PC-3 (cell line): ENCODE measurements at regions not wholly inside any gene's neighbourhood (a gene's known extent, or its start where the extent isn't known, plus 50 kb on each side); places are given as distances from the start of the nearest gene placed in this dataset.

Source experiments
- ATAC-seq: fragments of 200-7000 bp; cut with Tn5 transposase; 2 replicates; pipeline ENCODE4 v1.9.1; 2020; ENCODE audit warnings: mild to moderate bottlenecking, moderate library complexity
- BruUV-seq: library from RNA; stranded (reverse); fragments of 400-500 nt; replicated peaks from 2 replicates; lab custom pipeline; 2021; lab: Mats Ljungman, UMichigan
- CTCF ChIA-PET: fragments of 300-600 bp; sonication (Branson Sonifier 250); formaldehyde crosslinking; loops from one replicate; lab custom pipeline; 2022; ENCODE audit warnings: antibody characterized with exemption; lab: Charles Lee
- POLR2A ChIA-PET: fragments of 300-600 bp; sonication (Branson Sonifier 250); formaldehyde crosslinking; loops from one replicate; lab custom pipeline; 2022; ENCODE audit warnings: antibody characterized with exemption; ENCODE audit not compliant: unreplicated experiment; lab: Charles Lee
- DNase-seq: peaks from one replicate; pipeline ENCODE4 v3.0.0-alpha.2; 2015
- H2AFZ ChIP-seq: fragments of 300-600 bp; sonication (generic); 2 replicates; pipeline ENCODE4 v1.6.0; 2016; ENCODE audit warnings: antibody characterized with exemption, low read length
- H3F3A ChIP-seq: fragments of 300-600 bp; sonication (generic); one replicate; pipeline ENCODE4 v1.6.0; 2017; ENCODE audit warnings: antibody characterized with exemption, low read length, control low read depth, mild to moderate bottlenecking; ENCODE audit not compliant: unreplicated experiment
- H3K27ac ChIP-seq: fragments of 300-600 bp; sonication (generic); 2 replicates; pipeline ENCODE4 v1.5.1; 2016; ENCODE audit warnings: mild to moderate bottlenecking, low read length
- H3K27me3 ChIP-seq: fragments of 300-600 bp; sonication (generic); 2 replicates; pipeline ENCODE4 v1.6.1; 2016; ENCODE audit warnings: low read length, mixed read lengths
- H3K36me3 ChIP-seq: fragments of 300-600 bp; sonication (generic); 2 replicates; pipeline ENCODE4 v1.6.1; 2016; ENCODE audit warnings: low read depth, mixed run types, low read length, mixed read lengths
- H3K4me1 ChIP-seq: fragments of 300-600 bp; sonication (generic); 2 replicates; pipeline ENCODE4 v1.5.1; 2016; ENCODE audit warnings: low read length; ENCODE audit not compliant: insufficient read depth
- H3K4me2 ChIP-seq: fragments of 300-600 bp; sonication (generic); 2 replicates; pipeline ENCODE4 v1.6.0; 2016; ENCODE audit warnings: low read length
- H3K4me3 ChIP-seq: fragments of 300-600 bp; sonication (generic); 2 replicates; pipeline ENCODE4 v1.5.1; 2016; ENCODE audit warnings: mild to moderate bottlenecking, low read length, mixed read lengths
- H3K79me2 ChIP-seq: fragments of 300-600 bp; sonication (generic); 2 replicates; pipeline ENCODE4 v1.6.1; 2017; ENCODE audit warnings: low read length, mixed read lengths
- H3K9ac ChIP-seq: fragments of 300-600 bp; sonication (generic); 2 replicates; pipeline ENCODE4 v1.6.0; 2016; ENCODE audit warnings: mild to moderate bottlenecking, low read length
- H3K9me2 ChIP-seq: fragments of 300-600 bp; sonication (generic); replicated peaks from 2 replicates; pipeline ENCODE4 v1.6.1; 2016; ENCODE audit warnings: mixed run types, low read length, mixed read lengths
- H3K9me3 ChIP-seq: fragments of 300-600 bp; sonication (generic); 2 replicates; pipeline ENCODE4 v1.6.1; 2016; ENCODE audit warnings: low read length, mixed read lengths
- H4K20me1 ChIP-seq: fragments of 300-600 bp; sonication (generic); 2 replicates; pipeline ENCODE4 v1.6.1; 2016; ENCODE audit warnings: low read length, mixed read lengths
- CTCF ChIP-seq: fragments of 300-600 bp; sonication (generic); conservative IDR thresholded peaks from 2 replicates; pipeline ENCODE4 v1.5.1; 2017; ENCODE audit warnings: antibody characterized with exemption, low read depth, mild to moderate bottlenecking, low read length
- EZH2 ChIP-seq: fragments of 300-600 bp; sonication (generic); IDR thresholded peaks from one replicate; pipeline ENCODE4 v1.6.1; 2017; ENCODE audit warnings: antibody characterized with exemption, mild to moderate bottlenecking, low read length; ENCODE audit not compliant: unreplicated experiment
- EZH2phosphoT487 ChIP-seq: fragments of 300-600 bp; sonication (generic); IDR thresholded peaks from 2 replicates; pipeline ENCODE4 v1.6.1; 2018; ENCODE audit warnings: mild to moderate bottlenecking, antibody characterized with exemption, low read length, borderline replicate concordance
- intact Hi-C: fragments of 100-400 bp; cut with micrococcal nuclease; formaldehyde crosslinking; loops from 2 replicates; pipeline ENCODE4 v1.9.0; 2023

GRCh38 chr2:5287558-5288334 is 404.4 kb upstream of the SOX11 start:
- ATAC-seq = no peak
- no TSS peak for BruUV-seq
- no peaks in the 10 kb centered on the region for H3K9me2 ChIP-seq
- H3K36me3 ChIP-seq = no peaks in the 10 kb centered on the region
- no peaks in the 10 kb centered on the region for H4K20me1 ChIP-seq
- no peaks in the 10 kb centered on the region for H3K79me2 ChIP-seq
- H2AFZ ChIP-seq = no peak overlapping the region
- no peaks in the 10 kb centered on the region for H3K9me3 ChIP-seq
- no peaks in the 10 kb centered on the region for H3K27me3 ChIP-seq
- H3F3A ChIP-seq = no peaks in the 10 kb centered on the region
- CTCF ChIA-PET = interaction anchor here (0.7 kb wide), 1 partner anchor 1635 kb away, joined by 3 read pairs; no protein-coding TSS in a partner anchor
- H3K4me3 ChIP-seq = no peak overlapping the region
- no peak overlapping the region for H3K27ac ChIP-seq
- intact Hi-C loops = no loop called here
- H3K4me2 ChIP-seq = no peak overlapping the region
- TF ChIP-seq EZH2 = no peak
- TF ChIP-seq CTCF = no peak
- no peak for TF ChIP-seq EZH2phosphoT487
- no peak for DNase-seq
- H3K4me1 ChIP-seq = no peaks in the 10 kb centered on the region
- POLR2A ChIA-PET = no interaction called here
- H3K9ac ChIP-seq = no peak overlapping the region

GRCh38 chr2:5290900-5291546 is 401.2 kb upstream of the SOX11 start:
- Histone ChIP-seq H3K79me2 (no peaks in the 10 kb centered on the region), H3K4me2 (no peak overlapping the region), H2AFZ (no peak overlapping the region), H3K9me3 (no peaks in the 10 kb centered on the region), H4K20me1 (no peaks in the 10 kb centered on the region), H3K27ac (no peak overlapping the region), H3K36me3 (no peaks in the 10 kb centered on the region), H3K9ac (no peak overlapping the region), H3K27me3 (no peaks in the 10 kb centered on the region), H3K9me2 (no peaks in the 10 kb centered on the region), H3K4me1 (no peaks in the 10 kb centered on the region), H3K4me3 (no peak overlapping the region), H3F3A (no peaks in the 10 kb centered on the region)
- DNase-seq = no peak
- ATAC-seq = no peak
- intact Hi-C loops = no loop called here
- POLR2A ChIA-PET = no interaction called here
- BruUV-seq = no TSS peak
- TF ChIP-seq EZH2 (no peak), CTCF (peak; percentile 19; the same call in 1 of the 2 replicates), EZH2phosphoT487 (no peak)
- CTCF ChIA-PET = no interaction called here

- DNase-seq (no peak), ATAC-seq (no peak)
- H3K4me3 ChIP-seq = no peak overlapping the region
- no peaks in the 10 kb centered on the region for H4K20me1 ChIP-seq
- no peaks in the 10 kb centered on the region for H3K79me2 ChIP-seq
- H3F3A ChIP-seq = no peaks in the 10 kb centered on the region
- TF ChIP-seq EZH2phosphoT487 (no peak), EZH2 (no peak), CTCF (no peak)
- no peaks in the 10 kb centered on the region for H3K4me1 ChIP-seq
- BruUV-seq = no TSS peak
- H3K9me2 ChIP-seq = 0 out of 2 replicates have a peak, but pooled peaks cover 4% of the 10 kb centered on the region
- H3K9ac ChIP-seq = no peak overlapping the region
- no peaks in the 10 kb centered on the region for H3K36me3 ChIP-seq
- H3K27me3 ChIP-seq = no peaks in the 10 kb centered on the region
- H3K27ac ChIP-seq = no peak overlapping the region
- H3K4me2 ChIP-seq = no peak overlapping the region
- intact Hi-C loops = no loop called here
- 0 out of 2 replicates have a peak, but pooled peaks cover 4% of the 10 kb centered on the region for H3K9me3 ChIP-seq
- H2AFZ ChIP-seq = no peak overlapping the region
- ChIA-PET CTCF (no interaction called here), POLR2A (no interaction called here)
Measured at GRCh38 chr2:5304640-5305039, 387.5 kb upstream of the SOX11 start.
